Cardiac muscle cell (in vitro differentiated cells and primary cell): ENCODE measurements at regions not wholly inside any gene's neighbourhood (a gene's known extent, or its start where the extent isn't known, plus 50 kb on each side); places are given as distances from the start of the nearest gene placed in this dataset.

ENCODE experiments used
- DNase-seq, 2 donors: peaks; one replicate each; pipeline versions ENCODE4 v3.0.0 to v3.0.0-alpha.2; 2010 to 2017; ENCODE audit warnings: low read depth in 1 of 2, low spot score in 1 of 2
- H3K27ac ChIP-seq: fragments of 200-600 bp; sonication (generic); 2 replicates; pipeline ENCODE4 v1.5.1; 2016
- H3K27me3 ChIP-seq: fragments of 200-600 bp; sonication (generic); 2 replicates; pipeline ENCODE4 v1.6.0; 2016; ENCODE audit warnings: control low read depth
- H3K36me3 ChIP-seq: fragments of 200-600 bp; sonication (generic); 2 replicates; pipeline ENCODE4 v1.5.1; 2016; ENCODE audit warnings: control low read depth
- H3K4me1 ChIP-seq: fragments of 200-600 bp; sonication (generic); 2 replicates; pipeline ENCODE4 v1.8.1; 2017; ENCODE audit warnings: low read depth, mild to moderate bottlenecking, mixed run types
- H3K4me3 ChIP-seq: fragments of 200-600 bp; sonication (generic); 2 replicates; pipeline ENCODE4 v1.5.1; 2016; ENCODE audit warnings: mild to moderate bottlenecking
- H3K9me3 ChIP-seq: fragments of 200-600 bp; sonication (generic); 2 replicates; pipeline ENCODE4 v1.5.1; 2017; ENCODE audit warnings: low read depth, mild to moderate bottlenecking, control low read depth
- CTCF ChIP-seq: IDR thresholded peaks from 2 replicates; pipeline ENCODE4 v1.5.1; 2012; ENCODE audit warnings: low read depth, mild to moderate bottlenecking, low read length

- no peak for TF ChIP-seq CTCF
- DNase-seq, result no peak
- no peak overlapping the region for H3K4me3 ChIP-seq
- H3K9me3 ChIP-seq, result no peaks in the 10 kb centered on the region
- H3K4me1 ChIP-seq, result no peaks in the 10 kb centered on the region
- no peaks in the 10 kb centered on the region for H3K27me3 ChIP-seq
- H3K36me3 ChIP-seq, result no peaks in the 10 kb centered on the region
- H3K27ac ChIP-seq, result no peak overlapping the region
Observed at GRCh38 chr5:89105171-89105695, 222.2 kb upstream of the MEF2C start.

GRCh38 chr5:89098199-89098756, 215.3 kb upstream of the MEF2C start:
- no peak for DNase-seq
- TF ChIP-seq CTCF, result no peak
- H3K9me3 ChIP-seq, result no peaks in the 10 kb centered on the region
- no peak overlapping the region for H3K4me3 ChIP-seq
- H3K27ac ChIP-seq, result no peak overlapping the region
- no peaks in the 10 kb centered on the region for H3K36me3 ChIP-seq
- no peaks in the 10 kb centered on the region for H3K4me1 ChIP-seq
- no peaks in the 10 kb centered on the region for H3K27me3 ChIP-seq

GRCh38 chr5:89097103-89097502, 214.1 kb upstream of the MEF2C start:
- no peak overlapping the region for H3K27ac ChIP-seq
- H3K4me1 ChIP-seq, result no peaks in the 10 kb centered on the region
- no peak for DNase-seq
- H3K9me3 ChIP-seq, result no peaks in the 10 kb centered on the region
- H3K36me3 ChIP-seq, result no peaks in the 10 kb centered on the region
- H3K4me3 ChIP-seq, result no peak overlapping the region
- no peaks in the 10 kb centered on the region for H3K27me3 ChIP-seq
- no peak for TF ChIP-seq CTCF

- Histone ChIP-seq H3K9me3 (no peaks in the 10 kb centered on the region), H3K4me3 (no peak overlapping the region), H3K4me1 (no peaks in the 10 kb centered on the region), H3K27me3 (no peaks in the 10 kb centered on the region), H3K36me3 (no peaks in the 10 kb centered on the region), H3K27ac (no peak overlapping the region)
- no peak for DNase-seq
- TF ChIP-seq CTCF, result no peak
Observed at GRCh38 chr5:89095341-89095740, 212.4 kb upstream of the MEF2C start.

GRCh38 chr5:89090037-89090436, 207.1 kb upstream of the MEF2C start:
- no peak for TF ChIP-seq CTCF
- H3K4me3 ChIP-seq, result no peak overlapping the region
- no peak overlapping the region for H3K27ac ChIP-seq
- no peaks in the 10 kb centered on the region for H3K4me1 ChIP-seq
- no peaks in the 10 kb centered on the region for H3K9me3 ChIP-seq
- no peaks in the 10 kb centered on the region for H3K36me3 ChIP-seq
- DNase-seq, result no peak
- no peaks in the 10 kb centered on the region for H3K27me3 ChIP-seq
